DOHH2 (cell line): ENCODE measurements at regions not wholly inside any gene's neighbourhood (a gene's known extent, or its start where the extent isn't known, plus 50 kb on each side); places are given as distances from the start of the nearest gene placed in this dataset.

Source experiments
- CTCF ChIP-seq: fragments of 200-600 bp; sonication (generic); IDR thresholded peaks from one replicate; pipeline ENCODE4 v1.5.1; 2014; ENCODE audit warnings: antibody characterized with exemption, mild to moderate bottlenecking, low read depth, low read length; ENCODE audit not compliant: poor library complexity, severe bottlenecking
- EZH2phosphoT487 ChIP-seq: fragments of 200-600 bp; sonication (generic); IDR thresholded peaks from 2 replicates; pipeline ENCODE4 v1.6.1; 2017; ENCODE audit warnings: borderline replicate concordance, mild to moderate bottlenecking, antibody characterized with exemption, low read length, moderate library complexity, mixed read lengths

- TF ChIP-seq CTCF: no peak
- no peak for TF ChIP-seq EZH2phosphoT487
These were observed 720.6 kb downstream of the RFPL4B start for GRCh38 chr6:113067612-113068275.
